NCI-H1436 (cell line): ENCODE measurements at regions not wholly inside any gene's neighbourhood (a gene's known extent, or its start where the extent isn't known, plus 50 kb on each side); places are given as distances from the start of the nearest gene placed in this dataset.
"Not testable (repeated sequence)": the region's sequence is repeated elsewhere in the genome, so short reads cannot be mapped to it uniquely, and the experiment has no call there.

ENCODE experiments used
- DNase-seq: peaks from one replicate; lab custom pipeline; 2025; lab: John Stamatoyannopoulos, UW

- no peak for DNase-seq
Measured at GRCh38 chr10:33101392-33101787, 143.4 kb upstream of the ITGB1 start.

- DNase-seq = no peak
Measured at GRCh38 chr10:33100781-33101391, 142.9 kb upstream of the ITGB1 start.

- DNase-seq = no peak
Measured at GRCh38 chr10:33099748-33100147, 141.7 kb upstream of the ITGB1 start.

- DNase-seq = no peak
Measured at GRCh38 chr10:33098951-33099663, 141.1 kb upstream of the ITGB1 start.

DNA sequence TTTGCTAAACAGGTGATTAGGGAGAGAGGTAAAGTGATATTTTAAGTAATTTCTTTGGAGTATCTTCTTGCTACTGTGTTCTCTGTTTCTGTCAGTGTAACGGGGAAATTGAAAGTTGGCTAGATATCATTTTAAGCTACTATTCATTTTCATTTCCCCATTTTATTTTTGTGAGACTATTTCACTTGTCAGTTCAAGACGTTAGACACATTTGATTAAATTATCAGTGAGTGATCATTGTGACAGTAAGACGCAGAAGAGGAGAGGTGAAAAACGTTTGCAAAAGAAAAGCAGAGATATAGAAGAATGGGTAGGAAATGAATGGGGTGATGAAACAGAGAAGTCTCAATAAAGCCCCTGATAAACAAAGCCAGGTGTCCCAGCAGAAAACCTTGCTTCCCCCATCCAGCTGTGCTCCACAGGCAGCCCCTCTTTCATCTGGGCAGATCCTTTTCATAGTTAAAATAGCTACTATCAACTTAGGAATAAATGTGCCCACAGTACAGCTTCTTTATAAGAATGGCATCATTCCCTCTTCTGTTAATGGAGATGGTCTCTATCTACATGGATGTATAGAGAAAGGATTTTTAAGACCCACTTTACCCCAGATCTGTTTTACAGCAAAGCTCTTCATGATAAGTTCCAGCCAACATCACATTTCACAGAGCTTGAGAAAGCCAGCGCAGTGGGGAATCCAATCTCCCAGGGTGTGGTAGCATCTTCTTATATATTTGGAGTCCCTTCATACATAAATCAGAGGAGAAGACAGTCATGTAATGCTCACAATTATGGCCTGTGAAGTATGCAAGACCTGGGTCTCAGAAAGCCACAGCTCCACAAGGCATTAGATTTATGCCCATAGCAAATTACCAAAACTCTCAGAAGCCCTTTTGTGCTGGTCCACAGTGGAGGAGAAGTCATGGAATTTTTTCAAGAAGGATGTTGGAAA lies 138.1 kb upstream of the ITGB1 start:
- no peak for DNase-seq

DNA sequence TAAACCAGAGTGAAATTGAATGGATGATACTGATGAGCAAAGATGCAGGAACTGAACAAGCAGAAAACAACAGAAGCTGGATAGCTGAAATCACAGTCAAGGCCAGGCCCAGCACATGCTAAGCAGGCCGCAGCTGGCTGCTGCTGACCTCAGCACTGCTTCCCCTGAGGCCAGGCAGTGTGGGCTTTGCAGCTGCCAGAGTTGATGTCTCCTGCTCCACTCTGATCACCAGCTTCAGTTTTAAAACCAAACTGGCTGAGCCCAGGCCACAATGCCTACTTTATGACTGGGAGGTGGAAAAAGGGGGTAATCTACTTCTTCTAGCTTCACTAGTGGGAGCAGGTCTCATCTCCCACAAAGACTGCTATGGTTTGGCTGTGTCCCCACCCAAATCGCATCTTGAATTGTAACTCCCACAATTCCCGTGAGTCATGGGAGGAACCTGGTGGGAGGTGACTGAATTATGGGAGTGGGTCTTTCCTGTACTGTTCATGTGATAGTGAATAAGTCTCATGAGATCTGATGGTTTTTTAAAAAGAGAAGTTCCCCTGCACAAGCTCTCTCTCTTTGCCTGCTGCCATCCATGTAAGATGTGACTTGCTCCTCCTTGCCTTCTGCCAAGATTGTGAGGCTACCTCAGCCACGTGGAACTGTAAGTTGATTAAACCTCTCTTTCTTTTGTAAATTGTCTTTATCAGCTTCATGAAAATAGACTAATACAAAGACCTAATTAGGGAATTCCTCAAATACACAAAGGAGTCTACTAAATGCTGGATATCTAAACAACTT lies 136.4 kb upstream of the ITGB1 start:
- no peak for DNase-seq

DNA sequence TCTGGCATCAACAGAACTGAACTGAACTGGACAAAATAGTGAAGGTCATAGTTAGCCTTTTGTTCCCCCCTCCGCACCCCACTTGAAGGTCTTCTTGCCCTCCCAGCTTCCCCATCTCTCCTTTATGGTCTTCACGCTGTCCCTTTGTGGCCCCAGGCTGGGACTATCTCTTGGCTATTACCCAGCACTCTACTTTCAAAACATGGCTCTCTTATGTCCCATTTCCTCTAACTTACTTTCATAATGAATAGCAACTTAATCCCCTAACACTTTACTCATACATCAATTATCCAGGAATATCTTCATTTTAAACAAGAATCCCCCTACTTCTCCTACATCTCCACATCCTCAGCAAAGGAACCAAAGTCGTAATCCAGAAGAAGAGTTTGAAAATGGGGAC lies 135.3 kb upstream of the ITGB1 start:
- DNase-seq = no peak

DNA sequence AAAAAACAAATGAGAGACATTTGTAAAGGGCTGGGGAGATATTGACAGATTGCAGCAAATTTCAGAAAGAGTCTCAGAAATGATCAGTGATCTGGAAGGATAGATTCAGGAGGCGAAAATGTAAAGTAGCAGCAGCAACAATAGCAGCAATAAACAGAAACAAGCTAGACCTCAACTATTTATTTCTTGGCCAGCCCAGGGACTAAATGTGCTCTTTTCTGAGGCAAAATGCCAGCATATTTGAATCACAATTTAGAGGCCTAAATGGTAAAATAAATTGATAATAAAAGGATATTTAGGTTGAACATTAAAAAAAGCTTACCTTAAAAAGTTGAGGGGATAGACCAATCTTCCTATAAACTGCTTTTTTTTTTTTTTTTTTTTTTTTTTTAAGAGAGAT lies 134.6 kb upstream of the ITGB1 start:
- no peak for DNase-seq

DNA sequence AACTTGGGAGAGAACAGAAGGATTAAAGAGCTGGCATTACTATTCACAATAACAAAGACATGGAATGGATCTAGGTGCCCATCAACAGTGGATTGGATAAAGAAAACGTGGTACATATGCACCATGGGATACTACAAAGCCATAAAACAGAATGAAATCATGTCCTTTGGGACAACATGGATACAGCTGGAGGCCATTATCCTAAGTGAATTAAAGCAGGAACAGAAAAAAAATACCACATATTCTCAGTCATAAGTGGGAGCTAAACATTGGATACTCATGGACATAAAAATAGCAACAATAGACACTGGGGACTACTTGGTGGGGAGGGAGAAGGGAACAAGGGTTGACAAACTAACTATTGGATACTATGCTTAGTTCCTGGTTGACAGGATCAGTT lies 133.2 kb upstream of the ITGB1 start:
- no peak for DNase-seq

DNA sequence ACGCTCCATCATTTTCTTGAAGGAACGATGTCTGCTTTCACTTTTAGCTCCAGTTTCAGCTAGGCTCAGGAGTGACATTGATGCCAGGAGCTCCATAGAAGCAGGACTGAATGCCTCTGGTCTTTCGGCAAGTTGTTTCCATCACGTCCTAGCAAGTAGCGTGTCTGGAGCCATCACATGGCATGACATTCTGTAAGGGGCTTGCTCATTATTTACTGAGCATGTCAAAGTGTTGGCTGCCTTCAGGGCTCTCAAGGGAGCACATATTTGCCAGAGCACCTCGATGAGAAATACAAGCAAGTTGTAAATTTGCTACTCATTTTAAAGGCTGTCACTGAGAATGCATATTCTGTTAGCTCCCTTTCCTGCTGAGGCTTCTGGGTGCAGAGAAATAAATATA lies 131.0 kb upstream of the ITGB1 start:
- peak; percentile 18 for DNase-seq

- DNase-seq = no peak
Measured at GRCh38 chr10:33087922-33088321, 129.9 kb upstream of the ITGB1 start.

- DNase-seq = no peak
Measured at GRCh38 chr10:33087152-33087551, 129.1 kb upstream of the ITGB1 start.

GRCh38 chr10:33086100-33086499 lies 128.1 kb upstream of the ITGB1 start:
- no peak for DNase-seq

- DNase-seq = no peak
Measured at GRCh38 chr10:33085313-33085833, 127.3 kb upstream of the ITGB1 start.

- DNase-seq = no peak
Measured at GRCh38 chr10:33084453-33084852, 126.4 kb upstream of the ITGB1 start.

- DNase-seq = no peak
Measured at GRCh38 chr10:33082373-33082895, 124.4 kb upstream of the ITGB1 start.

DNA sequence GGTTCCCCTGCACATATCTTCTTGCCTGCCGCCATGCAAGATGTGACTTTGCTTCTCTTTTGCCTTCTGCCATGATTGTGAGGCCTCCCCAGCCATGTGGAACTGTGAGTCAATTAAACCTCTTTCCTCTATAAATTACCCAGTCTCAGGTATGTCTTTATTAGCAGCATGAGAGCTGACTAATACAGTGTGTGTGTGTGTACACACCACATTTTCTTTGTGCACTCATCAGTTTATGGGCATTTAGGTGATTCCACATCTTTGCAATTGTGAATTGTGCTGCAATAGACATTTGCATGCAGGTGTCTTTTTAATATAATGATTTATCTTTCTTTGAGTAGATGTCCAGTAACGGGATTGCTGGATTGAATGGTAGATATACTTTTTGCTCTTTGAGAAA lies 122.4 kb upstream of the ITGB1 start:
- not testable (repeated sequence) for DNase-seq

- no peak for DNase-seq
Measured at GRCh38 chr10:33074443-33074842, 116.4 kb upstream of the ITGB1 start.

- no peak for DNase-seq
Measured at GRCh38 chr10:33073641-33074415, 115.8 kb upstream of the ITGB1 start.

DNA sequence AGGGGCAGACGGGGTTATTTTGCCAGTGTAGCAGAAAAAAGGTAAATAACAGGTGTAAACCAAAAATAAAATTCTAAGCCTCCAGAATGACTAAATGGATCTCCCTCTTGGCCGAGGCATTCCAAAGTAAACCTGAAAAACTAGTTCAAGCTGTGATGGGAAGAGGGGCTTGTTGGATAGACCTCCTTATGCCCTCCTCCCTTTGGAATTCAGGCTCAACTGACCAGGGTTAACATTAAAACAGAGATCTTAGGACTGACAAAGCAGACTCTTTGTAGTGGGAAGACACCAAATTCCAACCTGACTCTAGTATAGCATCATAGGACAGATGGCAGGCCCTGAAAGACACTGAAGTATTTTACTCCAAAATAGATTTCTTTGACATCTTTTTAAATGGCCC lies 113.8 kb upstream of the ITGB1 start:
- no peak for DNase-seq

- DNase-seq = no peak
Measured at GRCh38 chr10:33070101-33070500, 112.1 kb upstream of the ITGB1 start.
